ENCODE measurements at regions not wholly inside any gene's neighbourhood (a gene's known extent, or its start where the extent isn't known, plus 50 kb on each side); places are given as distances from the start of the nearest gene placed in this dataset.
"Not testable (repeated sequence)": the region's sequence is repeated elsewhere in the genome, so short reads cannot be mapped to it uniquely, and the experiment has no call there.

- H3K4me3 ChIP-seq (ENCODE audit: insufficient read depth, low read depth, low read length, poor library complexity, severe bottlenecking) = no peak overlapping the region
- H3K27me3 ChIP-seq (replicated peaks; ENCODE audit: control insufficient read depth, insufficient read depth, low read length, poor library complexity, severe bottlenecking) = no peaks in the 10 kb centered on the region
- H3K36me3 ChIP-seq (ENCODE audit: control insufficient read depth, insufficient read depth, low read length) = no peaks in the 10 kb centered on the region
- DNase-seq = no peak
- no peaks in the 10 kb centered on the region for H3K9me3 ChIP-seq (ENCODE audit: control insufficient read depth, low read length)
- no peak overlapping the region for H3K27ac ChIP-seq (ENCODE audit: insufficient read depth, low read length, poor library complexity, severe bottlenecking)
- H3K4me1 ChIP-seq (ENCODE audit: control insufficient read depth, insufficient read depth, low read length, poor library complexity, severe bottlenecking) = no peaks in the 10 kb centered on the region
These were observed 511.1 kb upstream of the BRINP1 start for GRCh38 chr9:119880361-119880760.

DNA sequence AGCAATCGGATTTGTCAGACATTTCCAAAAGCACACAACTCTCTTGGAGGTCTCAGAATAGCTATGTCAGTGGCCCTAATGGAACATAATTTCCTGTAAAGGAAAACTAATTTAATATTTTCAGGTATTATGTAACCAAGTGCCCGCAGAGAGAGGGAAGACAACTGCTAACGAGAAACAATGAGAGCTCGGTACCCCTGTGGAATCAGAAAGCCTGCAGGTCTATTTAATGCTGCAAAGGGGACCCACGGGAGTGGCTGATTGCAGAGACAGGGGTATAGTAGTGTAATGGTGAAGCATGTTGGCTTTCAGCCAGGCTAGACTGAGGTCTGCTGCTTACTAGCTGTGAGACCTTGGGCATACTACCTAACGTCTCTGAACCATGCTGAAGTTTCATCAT, 508.1 kb upstream of the BRINP1 start:
- no peaks in the 10 kb centered on the region for H3K9me3 ChIP-seq (ENCODE audit: control insufficient read depth, low read length)
- H3K4me1 ChIP-seq (ENCODE audit: control insufficient read depth, insufficient read depth, low read length, poor library complexity, severe bottlenecking) = no peaks in the 10 kb centered on the region
- no peaks in the 10 kb centered on the region for H3K27me3 ChIP-seq (replicated peaks; ENCODE audit: control insufficient read depth, insufficient read depth, low read length, poor library complexity, severe bottlenecking)
- DNase-seq = no peak
- no peaks in the 10 kb centered on the region for H3K36me3 ChIP-seq (ENCODE audit: control insufficient read depth, insufficient read depth, low read length)
- H3K4me3 ChIP-seq (ENCODE audit: insufficient read depth, low read depth, low read length, poor library complexity, severe bottlenecking) = no peak overlapping the region
- H3K27ac ChIP-seq (ENCODE audit: insufficient read depth, low read length, poor library complexity, severe bottlenecking) = no peak overlapping the region

- DNase-seq = no peak
- H3K27ac ChIP-seq (ENCODE audit: insufficient read depth, low read length, poor library complexity, severe bottlenecking) = no peak overlapping the region
- H3K27me3 ChIP-seq (replicated peaks; ENCODE audit: control insufficient read depth, insufficient read depth, low read length, poor library complexity, severe bottlenecking) = no peaks in the 10 kb centered on the region
- H3K4me1 ChIP-seq (ENCODE audit: control insufficient read depth, insufficient read depth, low read length, poor library complexity, severe bottlenecking) = no peaks in the 10 kb centered on the region
- no peak overlapping the region for H3K4me3 ChIP-seq (ENCODE audit: insufficient read depth, low read depth, low read length, poor library complexity, severe bottlenecking)
- H3K9me3 ChIP-seq (ENCODE audit: control insufficient read depth, low read length) = no peaks in the 10 kb centered on the region
- no peaks in the 10 kb centered on the region for H3K36me3 ChIP-seq (ENCODE audit: control insufficient read depth, insufficient read depth, low read length)
These were observed 504.6 kb upstream of the BRINP1 start for GRCh38 chr9:119873877-119874276.

DNA sequence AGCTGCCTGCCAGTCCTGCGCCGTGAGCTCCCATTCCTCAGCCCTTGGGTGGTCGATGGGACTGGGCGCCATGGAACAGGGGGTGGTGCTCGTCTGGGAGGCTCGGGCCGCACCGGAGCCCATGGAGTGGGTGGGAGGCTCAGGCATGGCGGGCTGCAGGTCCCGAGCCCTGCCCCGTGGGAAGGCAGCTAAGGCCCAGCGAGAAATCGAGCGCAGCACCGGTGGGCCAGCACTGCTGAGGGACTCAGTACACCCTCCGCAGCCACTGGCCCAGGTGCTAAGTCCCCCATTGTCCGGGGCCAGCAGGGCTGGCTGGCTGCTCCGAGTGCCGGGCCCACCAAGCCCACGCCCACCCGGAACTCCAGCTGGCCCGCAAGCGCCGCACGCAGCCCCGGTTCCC, 501.0 kb upstream of the BRINP1 start:
- not testable (repeated sequence) for DNase-seq; H3K27ac ChIP-seq (ENCODE audit: insufficient read depth, low read length, poor library complexity, severe bottlenecking); H3K9me3 ChIP-seq (ENCODE audit: control insufficient read depth, low read length)

GRCh38 chr9:119868694-119869093, 499.5 kb upstream of the BRINP1 start:
- Histone ChIP-seq H3K9me3 (ENCODE audit: control insufficient read depth, low read length) (no peaks in the 10 kb centered on the region), H3K27ac (ENCODE audit: insufficient read depth, low read length, poor library complexity, severe bottlenecking) (no peak overlapping the region), H3K36me3 (ENCODE audit: control insufficient read depth, insufficient read depth, low read length) (no peaks in the 10 kb centered on the region), H3K4me3 (ENCODE audit: insufficient read depth, low read depth, low read length, poor library complexity, severe bottlenecking) (no peak overlapping the region), H3K27me3 (replicated peaks; ENCODE audit: control insufficient read depth, insufficient read depth, low read length, poor library complexity, severe bottlenecking) (no peaks in the 10 kb centered on the region), H3K4me1 (ENCODE audit: control insufficient read depth, insufficient read depth, low read length, poor library complexity, severe bottlenecking) (no peaks in the 10 kb centered on the region)
- DNase-seq = no peak

More for the DNA sequence above, 501.0 kb upstream of the BRINP1 start:
- H3K4me3 ChIP-seq (ENCODE audit: insufficient read depth, low read depth, low read length, poor library complexity, severe bottlenecking); H3K27me3 ChIP-seq (replicated peaks; ENCODE audit: control insufficient read depth, insufficient read depth, low read length, poor library complexity, severe bottlenecking); H3K4me1 ChIP-seq (ENCODE audit: control insufficient read depth, insufficient read depth, low read length, poor library complexity, severe bottlenecking); H3K36me3 ChIP-seq (ENCODE audit: control insufficient read depth, insufficient read depth, low read length): not testable (repeated sequence)

GRCh38 chr9:119861842-119862241, 492.6 kb upstream of the BRINP1 start:
- Histone ChIP-seq H3K4me1 (ENCODE audit: control insufficient read depth, insufficient read depth, low read length, poor library complexity, severe bottlenecking) (no peaks in the 10 kb centered on the region), H3K9me3 (ENCODE audit: control insufficient read depth, low read length) (no peaks in the 10 kb centered on the region), H3K27me3 (replicated peaks; ENCODE audit: control insufficient read depth, insufficient read depth, low read length, poor library complexity, severe bottlenecking) (no peaks in the 10 kb centered on the region), H3K27ac (ENCODE audit: insufficient read depth, low read length, poor library complexity, severe bottlenecking) (no peak overlapping the region), H3K4me3 (ENCODE audit: insufficient read depth, low read depth, low read length, poor library complexity, severe bottlenecking) (no peak overlapping the region), H3K36me3 (ENCODE audit: control insufficient read depth, insufficient read depth, low read length) (no peaks in the 10 kb centered on the region)
- DNase-seq = no peak

DNA sequence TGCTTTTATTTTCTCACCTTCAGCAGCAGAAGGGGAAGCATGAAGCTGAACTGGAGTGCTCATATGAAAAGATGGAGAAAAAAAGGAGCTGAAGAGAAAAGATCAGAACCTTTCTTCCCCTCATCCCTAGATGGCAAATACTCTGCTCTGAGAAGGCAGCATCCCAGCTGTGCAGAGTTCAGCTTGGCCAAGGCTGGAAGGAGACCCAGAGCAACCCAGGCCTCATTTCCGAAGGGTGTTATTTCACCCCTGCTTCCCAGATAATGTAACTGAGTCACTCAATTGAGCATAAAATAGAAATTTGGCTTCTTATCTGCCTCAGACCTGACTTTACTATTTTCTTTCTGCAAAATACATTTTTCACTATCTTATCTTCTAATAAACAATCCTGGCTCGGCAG, 489.9 kb upstream of the BRINP1 start:
- Histone ChIP-seq H3K27ac (ENCODE audit: insufficient read depth, low read length, poor library complexity, severe bottlenecking) (no peak overlapping the region), H3K4me1 (ENCODE audit: control insufficient read depth, insufficient read depth, low read length, poor library complexity, severe bottlenecking) (no peaks in the 10 kb centered on the region), H3K9me3 (ENCODE audit: control insufficient read depth, low read length) (no peaks in the 10 kb centered on the region), H3K4me3 (ENCODE audit: insufficient read depth, low read depth, low read length, poor library complexity, severe bottlenecking) (no peak overlapping the region), H3K27me3 (replicated peaks; ENCODE audit: control insufficient read depth, insufficient read depth, low read length, poor library complexity, severe bottlenecking) (no peaks in the 10 kb centered on the region), H3K36me3 (ENCODE audit: control insufficient read depth, insufficient read depth, low read length) (no peaks in the 10 kb centered on the region)
- no peak for DNase-seq

GRCh38 chr9:119853126-119853525, 483.9 kb upstream of the BRINP1 start:
- H3K9me3 ChIP-seq (ENCODE audit: control insufficient read depth, low read length) = no peaks in the 10 kb centered on the region
- DNase-seq = no peak
- no peak overlapping the region for H3K4me3 ChIP-seq (ENCODE audit: insufficient read depth, low read depth, low read length, poor library complexity, severe bottlenecking)
- H3K4me1 ChIP-seq (ENCODE audit: control insufficient read depth, insufficient read depth, low read length, poor library complexity, severe bottlenecking) = no peaks in the 10 kb centered on the region
- H3K27ac ChIP-seq (ENCODE audit: insufficient read depth, low read length, poor library complexity, severe bottlenecking) = no peak overlapping the region
- H3K36me3 ChIP-seq (ENCODE audit: control insufficient read depth, insufficient read depth, low read length) = no peaks in the 10 kb centered on the region
- H3K27me3 ChIP-seq (replicated peaks; ENCODE audit: control insufficient read depth, insufficient read depth, low read length, poor library complexity, severe bottlenecking) = no peaks in the 10 kb centered on the region

DNA sequence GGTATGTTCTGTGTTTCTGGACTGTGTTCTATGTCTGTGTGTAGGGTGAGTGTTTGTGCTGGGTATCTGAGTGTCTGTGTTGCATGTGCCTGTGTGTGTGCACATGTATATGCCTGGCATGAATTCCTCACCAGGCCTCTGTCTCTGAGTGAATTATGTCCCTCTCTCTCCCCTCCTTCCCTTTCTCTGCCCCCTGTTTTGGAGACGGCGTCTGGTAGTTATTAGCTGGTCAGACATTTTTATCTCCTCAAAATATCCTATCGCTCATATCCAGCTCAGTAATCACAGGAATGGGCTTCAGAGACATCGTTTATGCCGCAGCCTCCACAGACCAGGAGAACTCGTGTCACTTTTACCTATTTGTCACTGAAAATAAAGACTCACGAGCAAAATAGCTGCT, 483.2 kb upstream of the BRINP1 start:
- no peak for DNase-seq
- H3K27ac ChIP-seq (ENCODE audit: insufficient read depth, low read length, poor library complexity, severe bottlenecking) = no peak overlapping the region

DNA sequence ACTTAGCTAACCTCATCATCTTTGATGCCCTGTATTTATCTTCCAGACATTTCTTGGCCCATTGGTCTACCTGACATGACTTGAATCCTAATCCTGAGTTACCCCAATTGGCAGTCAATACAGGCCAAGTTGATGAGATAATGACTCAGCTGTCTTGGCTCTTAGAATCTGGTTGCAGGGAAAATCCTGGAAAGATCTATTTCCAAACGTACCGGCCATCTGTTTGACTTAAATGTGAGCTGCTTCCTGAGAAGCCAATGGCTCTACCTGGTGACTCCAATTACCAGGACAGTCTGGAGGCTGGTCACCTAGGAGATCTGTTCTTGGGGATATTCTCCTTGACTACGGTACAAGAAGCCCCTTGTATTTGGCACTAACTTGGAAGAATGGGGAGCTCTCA, 475.2 kb upstream of the BRINP1 start:
- Histone ChIP-seq H3K4me1 (ENCODE audit: control insufficient read depth, insufficient read depth, low read length, poor library complexity, severe bottlenecking) (no peaks in the 10 kb centered on the region), H3K27ac (ENCODE audit: insufficient read depth, low read length, poor library complexity, severe bottlenecking) (no peak overlapping the region), H3K9me3 (ENCODE audit: control insufficient read depth, low read length) (no peaks in the 10 kb centered on the region), H3K36me3 (ENCODE audit: control insufficient read depth, insufficient read depth, low read length) (no peaks in the 10 kb centered on the region), H3K27me3 (replicated peaks; ENCODE audit: control insufficient read depth, insufficient read depth, low read length, poor library complexity, severe bottlenecking) (no peaks in the 10 kb centered on the region), H3K4me3 (ENCODE audit: insufficient read depth, low read depth, low read length, poor library complexity, severe bottlenecking) (no peak overlapping the region)
- DNase-seq = no peak

More for the DNA sequence above, 483.2 kb upstream of the BRINP1 start:
- Histone ChIP-seq H3K4me1 (ENCODE audit: control insufficient read depth, insufficient read depth, low read length, poor library complexity, severe bottlenecking) (no peaks in the 10 kb centered on the region), H3K9me3 (ENCODE audit: control insufficient read depth, low read length) (no peaks in the 10 kb centered on the region), H3K4me3 (ENCODE audit: insufficient read depth, low read depth, low read length, poor library complexity, severe bottlenecking) (no peak overlapping the region), H3K27me3 (replicated peaks; ENCODE audit: control insufficient read depth, insufficient read depth, low read length, poor library complexity, severe bottlenecking) (no peaks in the 10 kb centered on the region), H3K36me3 (ENCODE audit: control insufficient read depth, insufficient read depth, low read length) (no peaks in the 10 kb centered on the region)

DNA sequence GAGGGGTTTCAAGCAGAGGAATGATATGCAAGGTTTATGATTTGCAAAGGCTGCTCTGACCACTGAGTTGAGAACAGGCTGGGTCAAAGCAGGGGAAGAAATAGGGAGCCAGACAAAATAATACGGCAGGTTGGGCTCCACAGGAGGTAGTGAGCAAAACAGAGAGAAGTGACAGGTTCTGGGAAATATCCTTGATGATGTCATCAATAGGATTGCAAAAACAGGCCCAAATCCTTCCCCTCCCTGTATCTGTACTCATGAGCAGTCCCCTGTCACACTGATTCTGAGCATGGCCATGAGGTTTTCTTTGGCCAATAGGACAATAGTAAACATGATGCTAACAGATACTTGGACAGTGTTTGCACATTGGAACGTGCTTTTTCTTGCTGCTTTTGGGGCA, 471.8 kb upstream of the BRINP1 start:
- Histone ChIP-seq H3K4me3 (ENCODE audit: insufficient read depth, low read depth, low read length, poor library complexity, severe bottlenecking) (no peak overlapping the region), H3K4me1 (ENCODE audit: control insufficient read depth, insufficient read depth, low read length, poor library complexity, severe bottlenecking) (no peaks in the 10 kb centered on the region), H3K27ac (ENCODE audit: insufficient read depth, low read length, poor library complexity, severe bottlenecking) (no peak overlapping the region), H3K36me3 (ENCODE audit: control insufficient read depth, insufficient read depth, low read length) (no peaks in the 10 kb centered on the region), H3K9me3 (ENCODE audit: control insufficient read depth, low read length) (no peaks in the 10 kb centered on the region), H3K27me3 (replicated peaks; ENCODE audit: control insufficient read depth, insufficient read depth, low read length, poor library complexity, severe bottlenecking) (no peaks in the 10 kb centered on the region)
- no peak for DNase-seq

Data from effector memory CD4-positive, alpha-beta T cell (primary cell).